Smooth muscle cell (in vitro differentiated cells): ENCODE measurements at regions not wholly inside any gene's neighbourhood (a gene's known extent, or its start where the extent isn't known, plus 50 kb on each side); places are given as distances from the start of the nearest gene placed in this dataset.

Experiments used
- DNase-seq: peaks from one replicate; lab custom pipeline; 2025; ENCODE audit not compliant: unreplicated experiment; lab: John Stamatoyannopoulos, UW
- H2AFZ ChIP-seq: fragments of 200-600 bp; sonication (generic); 2 replicates; pipeline ENCODE4 v1.6.0; 2016; ENCODE audit warnings: antibody characterized with exemption, low read depth, mild to moderate bottlenecking
- H3F3A ChIP-seq: fragments of 200-600 bp; sonication (generic); 2 replicates; pipeline ENCODE4 v1.6.0; 2017; ENCODE audit warnings: antibody characterized with exemption, low read depth
- H3K27ac ChIP-seq: fragments of 200-600 bp; sonication (generic); 2 replicates; pipeline ENCODE4 v1.5.1; 2016; ENCODE audit warnings: low read depth, mild to moderate bottlenecking
- H3K27me3 ChIP-seq: fragments of 200-600 bp; sonication (generic); 2 replicates; pipeline ENCODE4 v1.6.1; 2016; ENCODE audit warnings: low read depth, mild to moderate bottlenecking
- H3K36me3 ChIP-seq: fragments of 200-600 bp; sonication (generic); 2 replicates; pipeline ENCODE4 v1.5.1; 2016; ENCODE audit warnings: low read depth
- H3K4me1 ChIP-seq: fragments of 200-600 bp; sonication (generic); 2 replicates; pipeline ENCODE4 v1.5.1; 2016; ENCODE audit warnings: low read depth
- H3K4me2 ChIP-seq: fragments of 200-600 bp; sonication (generic); 2 replicates; pipeline ENCODE4 v1.6.0; 2016; ENCODE audit warnings: mild to moderate bottlenecking
- H3K4me3 ChIP-seq: fragments of 200-600 bp; sonication (generic); 2 replicates; pipeline ENCODE4 v1.5.1; 2016; ENCODE audit warnings: mild to moderate bottlenecking
- H3K79me2 ChIP-seq: fragments of 200-600 bp; sonication (generic); 2 replicates; pipeline ENCODE4 v1.6.0; 2016; ENCODE audit warnings: low read depth, mild to moderate bottlenecking
- H3K9ac ChIP-seq: fragments of 200-600 bp; sonication (generic); 2 replicates; pipeline ENCODE4 v1.6.0; 2016; ENCODE audit warnings: low read depth
- H3K9me3 ChIP-seq: fragments of 200-600 bp; sonication (generic); replicated peaks from 2 replicates; pipeline ENCODE4 v1.5.1; 2016; ENCODE audit warnings: low read depth
- H4K20me1 ChIP-seq: fragments of 200-600 bp; sonication (generic); 2 replicates; pipeline ENCODE4 v1.6.0; 2016; ENCODE audit warnings: low read depth
- CTCF ChIP-seq: fragments of 200-600 bp; sonication (generic); IDR thresholded peaks from 2 replicates; pipeline ENCODE4 v1.5.1; 2017; ENCODE audit warnings: borderline replicate concordance, mild to moderate bottlenecking, antibody characterized with exemption; ENCODE audit not compliant: insufficient read depth, poor library complexity, severe bottlenecking
- WGBS: methylation state at CpG from one replicate; pipeline ENCODE4 v1.1.7; 2016; ENCODE audit warnings: low lambda C conversion rate; 5-methylcytosine and 5-hydroxymethylcytosine counted together

GRCh38 chr7:131074043-131074442 is 253.6 kb upstream of the MKLN1 start:
- Histone ChIP-seq H3K4me2 (no peak overlapping the region), H3K27me3 (no peaks in the 10 kb centered on the region), H3K4me3 (no peak overlapping the region), H2AFZ (no peak overlapping the region), H3F3A (peaks cover 3% of the 10 kb centered on the region), H3K36me3 (no peaks in the 10 kb centered on the region), H4K20me1 (no peaks in the 10 kb centered on the region), H3K4me1 (peaks cover 19% of the 10 kb centered on the region), H3K27ac (no peak overlapping the region), H3K9ac (no peak overlapping the region), H3K79me2 (peaks cover 13% of the 10 kb centered on the region), H3K9me3 (no peaks in the 10 kb centered on the region)
- no peak for TF ChIP-seq CTCF
- no peak for DNase-seq
- 100% methylated on average over 1 of the region's 1 CpG for WGBS

- WGBS = 97% methylated on average over 4 of the region's 4 CpGs
These were observed 253.1 kb upstream of the MKLN1 start for GRCh38 chr7:131074585-131074984.

DNA sequence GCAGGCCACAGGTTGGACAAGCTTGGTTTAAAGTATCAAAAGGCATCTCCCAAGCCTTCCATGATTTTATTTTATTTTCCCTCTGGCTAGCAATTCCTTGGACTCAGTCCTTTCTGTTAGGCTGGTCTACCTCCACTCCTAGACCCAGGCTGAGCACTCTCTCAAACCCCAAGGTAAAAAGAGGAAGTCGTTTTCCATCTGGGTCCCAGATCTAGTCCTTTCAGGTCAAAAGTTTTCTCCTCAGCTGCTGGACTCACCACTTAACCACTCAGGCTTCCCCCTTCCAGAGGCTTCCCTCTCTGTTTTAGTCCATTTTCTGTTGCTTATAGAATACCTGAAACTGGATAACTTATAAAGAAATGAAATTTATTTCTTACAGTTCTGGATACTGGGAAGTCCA is 252.3 kb upstream of the MKLN1 start:
- H3K4me2 ChIP-seq = peak overlapping the region; percentile 76
- no peaks in the 10 kb centered on the region for H4K20me1 ChIP-seq
- no peak for TF ChIP-seq CTCF
- no peak for DNase-seq
- no peak overlapping the region for H3K9ac ChIP-seq
- no peaks in the 10 kb centered on the region for H3K27me3 ChIP-seq
- peaks cover 19% of the 10 kb centered on the region for H3K4me1 ChIP-seq
- no peaks in the 10 kb centered on the region for H3K9me3 ChIP-seq
- peaks cover 19% of the 10 kb centered on the region for H3K79me2 ChIP-seq
- peak overlapping the region; percentile 91 for H3K27ac ChIP-seq
- H3K36me3 ChIP-seq = no peaks in the 10 kb centered on the region
- 74% methylated on average over 1 of the region's 1 CpG for WGBS
- no peak overlapping the region for H3K4me3 ChIP-seq
- peaks cover 3% of the 10 kb centered on the region for H3F3A ChIP-seq
- H2AFZ ChIP-seq = no peak overlapping the region

More at GRCh38 chr7:131074585-131074984, 253.1 kb upstream of the MKLN1 start:
- TF ChIP-seq CTCF = no peak
- no peaks in the 10 kb centered on the region for H4K20me1 ChIP-seq
- H3K79me2 ChIP-seq = peaks cover 13% of the 10 kb centered on the region
- H3K9me3 ChIP-seq = no peaks in the 10 kb centered on the region
- H2AFZ ChIP-seq = no peak overlapping the region
- H3K4me1 ChIP-seq = peaks cover 19% of the 10 kb centered on the region
- H3K36me3 ChIP-seq = no peaks in the 10 kb centered on the region
- peaks cover 3% of the 10 kb centered on the region for H3F3A ChIP-seq
- H3K4me3 ChIP-seq = no peak overlapping the region
- no peaks in the 10 kb centered on the region for H3K27me3 ChIP-seq
- no peak for DNase-seq
- no peak overlapping the region for H3K27ac ChIP-seq
- no peak overlapping the region for H3K4me2 ChIP-seq
- H3K9ac ChIP-seq = no peak overlapping the region

GRCh38 chr7:131076032-131076431 is 251.6 kb upstream of the MKLN1 start:
- TF ChIP-seq CTCF = no peak
- H3K79me2 ChIP-seq = peaks cover 26% of the 10 kb centered on the region
- 24% methylated on average over 3 of the region's 3 CpGs for WGBS
- peaks cover 3% of the 10 kb centered on the region for H3F3A ChIP-seq
- no peak overlapping the region for H2AFZ ChIP-seq
- H3K4me2 ChIP-seq = peak overlapping the region; percentile 76
- H4K20me1 ChIP-seq = no peaks in the 10 kb centered on the region
- peak overlapping the region; percentile 91 for H3K27ac ChIP-seq
- peaks cover 19% of the 10 kb centered on the region for H3K4me1 ChIP-seq
- no peaks in the 10 kb centered on the region for H3K36me3 ChIP-seq
- peak overlapping the region; percentile 9 for H3K4me3 ChIP-seq
- H3K9me3 ChIP-seq = no peaks in the 10 kb centered on the region
- H3K9ac ChIP-seq = peak overlapping the region; percentile 57
- no peaks in the 10 kb centered on the region for H3K27me3 ChIP-seq
- no peak for DNase-seq
